B cell (primary cell): ENCODE measurements at regions not wholly inside any gene's neighbourhood (a gene's known extent, or its start where the extent isn't known, plus 50 kb on each side); places are given as distances from the start of the nearest gene placed in this dataset.

Source experiments
- EZH2 ChIP-seq: IDR thresholded peaks from 2 replicates; pipeline ENCODE4 v1.6.1; 2012; ENCODE audit warnings: borderline replicate concordance, low read depth, mild to moderate bottlenecking, moderate library complexity, low read length; ENCODE audit not compliant: insufficient read depth, poor library complexity, severe bottlenecking
- TF ChIP-seq, protein P1 (sequence below): fragments of 200-600 bp; IDR thresholded peaks from one replicate; pipeline ENCODE4 v1.8.0; 2022; ENCODE audit warnings: antibody characterized with exemption, mild to moderate bottlenecking

GRCh38 chr4:133247861-133248260 lies 98.8 kb downstream of the PCDH10 start:
- TF ChIP-seq, protein P1, sequence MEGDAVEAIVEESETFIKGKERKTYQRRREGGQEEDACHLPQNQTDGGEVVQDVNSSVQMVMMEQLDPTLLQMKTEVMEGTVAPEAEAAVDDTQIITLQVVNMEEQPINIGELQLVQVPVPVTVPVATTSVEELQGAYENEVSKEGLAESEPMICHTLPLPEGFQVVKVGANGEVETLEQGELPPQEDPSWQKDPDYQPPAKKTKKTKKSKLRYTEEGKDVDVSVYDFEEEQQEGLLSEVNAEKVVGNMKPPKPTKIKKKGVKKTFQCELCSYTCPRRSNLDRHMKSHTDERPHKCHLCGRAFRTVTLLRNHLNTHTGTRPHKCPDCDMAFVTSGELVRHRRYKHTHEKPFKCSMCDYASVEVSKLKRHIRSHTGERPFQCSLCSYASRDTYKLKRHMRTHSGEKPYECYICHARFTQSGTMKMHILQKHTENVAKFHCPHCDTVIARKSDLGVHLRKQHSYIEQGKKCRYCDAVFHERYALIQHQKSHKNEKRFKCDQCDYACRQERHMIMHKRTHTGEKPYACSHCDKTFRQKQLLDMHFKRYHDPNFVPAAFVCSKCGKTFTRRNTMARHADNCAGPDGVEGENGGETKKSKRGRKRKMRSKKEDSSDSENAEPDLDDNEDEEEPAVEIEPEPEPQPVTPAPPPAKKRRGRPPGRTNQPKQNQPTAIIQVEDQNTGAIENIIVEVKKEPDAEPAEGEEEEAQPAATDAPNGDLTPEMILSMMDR = no peak
- no peak for TF ChIP-seq EZH2
